ENCODE measurements at regions not wholly inside any gene's neighbourhood (a gene's known extent, or its start where the extent isn't known, plus 50 kb on each side); places are given as distances from the start of the nearest gene placed in this dataset.
"Not testable (repeated sequence)": the region's sequence is repeated elsewhere in the genome, so short reads cannot be mapped to it uniquely, and the experiment has no call there.

GRCh38 chr1:208349694-208350330 is 105.6 kb upstream of the PLXNA2 start:
- DNase-seq, result no peak

- no peak for DNase-seq
These were observed 106.6 kb upstream of the PLXNA2 start for GRCh38 chr1:208350815-208351214.

- DNase-seq, result no peak
These were observed 107.7 kb upstream of the PLXNA2 start for GRCh38 chr1:208351838-208352237.

- DNase-seq, result not testable (repeated sequence)
These were observed 109.6 kb upstream of the PLXNA2 start for GRCh38 chr1:208353797-208354196.

GRCh38 chr1:208357644-208358507 is 113.7 kb upstream of the PLXNA2 start:
- DNase-seq, result no peak

- DNase-seq, result no peak
These were observed 114.5 kb upstream of the PLXNA2 start for GRCh38 chr1:208358651-208359050.

- DNase-seq, result no peak
These were observed 117.8 kb upstream of the PLXNA2 start for GRCh38 chr1:208362011-208362410.

GRCh38 chr1:208366559-208366958 is 122.4 kb upstream of the PLXNA2 start:
- DNase-seq, result no peak

GRCh38 chr1:208369045-208369444 is 124.9 kb upstream of the PLXNA2 start:
- no peak for DNase-seq

- DNase-seq, result no peak
These were observed 125.5 kb upstream of the PLXNA2 start for GRCh38 chr1:208369658-208370057.

GRCh38 chr1:208374391-208374941 is 130.3 kb upstream of the PLXNA2 start:
- DNase-seq, result no peak

GRCh38 chr1:208381481-208381880 is 137.3 kb upstream of the PLXNA2 start:
- no peak for DNase-seq

- no peak for DNase-seq
These were observed 144.0 kb upstream of the PLXNA2 start for GRCh38 chr1:208387908-208388811.

GRCh38 chr1:208393416-208393815 is 149.2 kb upstream of the PLXNA2 start:
- no peak for DNase-seq

GRCh38 chr1:208393826-208394225 is 149.6 kb upstream of the PLXNA2 start:
- DNase-seq, result no peak

- DNase-seq, result no peak
These were observed 153.1 kb upstream of the PLXNA2 start for GRCh38 chr1:208397286-208397685.

GRCh38 chr1:208405014-208405413 is 160.8 kb upstream of the PLXNA2 start:
- no peak for DNase-seq

GRCh38 chr1:208409176-208409575 is 165.0 kb upstream of the PLXNA2 start:
- DNase-seq, result no peak

- no peak for DNase-seq
These were observed 166.2 kb upstream of the PLXNA2 start for GRCh38 chr1:208410409-208410808.

GRCh38 chr1:208413006-208413405 is 168.8 kb upstream of the PLXNA2 start:
- DNase-seq, result no peak

GRCh38 chr1:208418667-208419066 is 174.5 kb upstream of the PLXNA2 start:
- DNase-seq, result no peak

- no peak for DNase-seq
These were observed 175.7 kb upstream of the PLXNA2 start for GRCh38 chr1:208419746-208420420.
